ENCODE measurements at regions not wholly inside any gene's neighbourhood (a gene's known extent, or its start where the extent isn't known, plus 50 kb on each side); places are given as distances from the start of the nearest gene placed in this dataset.
"Not testable (repeated sequence)": the region's sequence is repeated elsewhere in the genome, so short reads cannot be mapped to it uniquely, and the experiment has no call there.

DNA sequence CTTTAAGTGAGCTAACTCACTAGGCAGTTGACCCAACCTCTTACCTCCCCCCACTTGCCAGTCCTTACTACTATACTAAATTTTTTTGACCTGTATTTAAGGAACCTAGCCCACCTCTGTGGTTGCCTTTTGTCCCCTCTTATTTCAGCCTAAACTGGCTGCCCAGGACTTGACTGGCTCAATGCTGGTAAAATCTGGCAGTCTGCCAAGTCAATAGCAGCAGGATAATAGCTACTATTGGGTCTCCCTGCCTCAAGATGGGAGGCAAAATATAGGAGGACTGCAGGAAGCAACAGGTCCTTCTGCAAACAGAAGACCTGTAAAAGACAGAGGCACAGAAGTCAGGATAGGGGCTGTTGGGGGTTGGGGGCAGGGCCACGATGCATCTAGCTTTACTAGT is 144.2 kb upstream of the POGK start:
- no peak for DNase-seq

DNA sequence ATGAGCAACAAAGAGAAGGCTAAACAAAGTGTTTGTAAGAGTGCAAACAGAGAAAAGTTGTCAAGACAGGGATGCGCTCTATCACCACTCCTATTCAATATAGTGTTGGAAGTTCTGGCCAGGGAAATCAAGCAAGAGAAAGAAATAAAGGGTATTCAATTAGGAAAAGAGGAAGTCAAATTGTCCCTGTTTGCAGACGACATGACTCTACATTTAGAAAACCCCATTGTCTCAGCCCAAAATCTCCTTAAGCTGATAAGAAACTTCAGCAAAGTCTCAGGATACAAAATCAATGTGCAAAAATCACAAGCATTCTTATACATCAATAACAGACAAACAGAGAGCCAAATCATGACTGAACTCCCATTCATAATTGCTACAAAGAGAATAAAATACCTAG is 143.4 kb upstream of the POGK start:
- not testable (repeated sequence) for DNase-seq

DNA sequence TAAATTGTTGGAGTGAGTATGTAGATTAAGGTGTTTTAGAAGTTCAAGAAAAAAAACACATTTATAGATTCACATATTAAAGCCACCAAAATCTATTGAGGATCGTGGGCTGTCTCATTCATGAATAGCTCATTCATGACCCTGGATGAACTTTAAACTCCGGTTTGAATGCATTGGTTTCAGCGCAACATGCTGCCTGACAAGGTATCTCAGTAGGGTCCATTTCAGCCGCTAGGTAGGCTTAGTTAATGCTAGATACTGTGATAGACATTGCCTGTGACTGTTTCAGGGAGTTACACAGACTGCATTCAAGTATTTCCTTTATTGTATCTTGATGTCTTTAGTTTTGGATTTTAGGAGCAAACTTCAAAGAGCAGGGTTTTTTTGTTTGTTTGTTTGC is 140.5 kb upstream of the POGK start:
- DNase-seq: no peak

GRCh38 chr1:166699613-166700012 is 139.7 kb upstream of the POGK start:
- DNase-seq: no peak

- DNase-seq: no peak
Observed at GRCh38 chr1:166700696-166701095, 138.6 kb upstream of the POGK start.

- no peak for DNase-seq
Observed at GRCh38 chr1:166701603-166702100, 137.6 kb upstream of the POGK start.

- DNase-seq: no peak
Observed at GRCh38 chr1:166703141-166703540, 136.1 kb upstream of the POGK start.

- DNase-seq: no peak
Observed at GRCh38 chr1:166703726-166704462, 135.4 kb upstream of the POGK start.

DNA sequence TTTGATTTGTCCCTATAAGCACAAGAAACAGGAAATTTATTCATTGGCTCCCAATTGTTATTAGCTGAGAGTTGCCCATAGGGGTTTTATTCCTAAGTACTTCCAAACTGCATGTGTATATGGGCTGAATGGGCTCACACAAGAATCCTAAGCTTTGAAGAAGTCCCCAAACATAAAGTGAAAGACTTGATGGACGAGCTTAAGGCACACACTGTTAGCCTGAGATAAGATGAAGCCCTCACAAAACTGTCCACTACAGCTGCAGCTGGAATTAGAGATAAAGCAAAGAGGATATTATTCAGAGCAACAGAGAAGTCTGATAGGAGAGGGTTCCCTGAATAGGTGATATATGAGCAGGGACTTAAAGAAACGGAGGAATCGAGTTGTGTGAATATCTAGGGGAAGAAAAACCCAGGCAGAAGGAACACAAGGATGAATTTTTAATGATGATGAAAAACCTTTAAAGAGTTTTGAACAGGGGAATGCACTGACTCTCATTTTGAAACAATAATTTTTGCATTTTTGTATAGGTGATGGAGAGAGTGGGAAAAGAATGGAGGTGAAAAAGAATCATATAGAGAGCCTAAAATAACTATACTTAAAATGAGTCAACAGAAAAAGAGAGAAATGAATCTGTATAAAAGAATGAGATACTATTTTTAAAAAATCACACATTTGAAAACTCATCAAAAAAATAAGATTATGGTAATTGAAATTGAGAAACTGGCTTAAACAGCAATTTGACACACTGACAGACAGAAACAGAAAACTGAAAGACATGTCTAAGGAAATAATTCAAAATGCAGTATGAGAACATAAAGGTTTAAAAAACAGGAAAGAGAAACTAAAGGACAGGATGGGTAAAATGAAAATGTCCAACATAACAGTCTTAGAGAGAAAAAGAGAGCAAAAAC is 133.6 kb upstream of the POGK start:
- DNase-seq: no peak

GRCh38 chr1:166716620-166717019 is 122.7 kb upstream of the POGK start:
- no peak for DNase-seq

DNA sequence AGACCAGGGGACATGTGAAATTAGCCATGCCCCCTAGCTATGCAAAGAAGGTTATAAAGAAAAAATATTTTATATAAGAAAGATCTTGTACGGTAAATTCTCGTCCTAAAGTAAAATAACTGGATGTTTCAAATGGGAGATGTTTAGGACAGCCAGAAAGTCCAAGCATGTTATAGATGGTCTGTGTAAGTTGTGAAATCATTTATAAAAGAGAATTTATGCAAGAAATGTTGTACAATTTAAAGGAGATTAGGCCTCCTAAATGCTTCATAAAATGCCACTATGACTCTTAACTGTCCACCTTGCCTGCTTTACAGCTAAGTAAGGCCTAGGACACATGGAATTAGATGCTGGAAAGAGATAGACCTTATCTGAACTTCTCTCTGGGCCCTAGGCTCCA is 118.1 kb upstream of the POGK start:
- no peak for DNase-seq

DNA sequence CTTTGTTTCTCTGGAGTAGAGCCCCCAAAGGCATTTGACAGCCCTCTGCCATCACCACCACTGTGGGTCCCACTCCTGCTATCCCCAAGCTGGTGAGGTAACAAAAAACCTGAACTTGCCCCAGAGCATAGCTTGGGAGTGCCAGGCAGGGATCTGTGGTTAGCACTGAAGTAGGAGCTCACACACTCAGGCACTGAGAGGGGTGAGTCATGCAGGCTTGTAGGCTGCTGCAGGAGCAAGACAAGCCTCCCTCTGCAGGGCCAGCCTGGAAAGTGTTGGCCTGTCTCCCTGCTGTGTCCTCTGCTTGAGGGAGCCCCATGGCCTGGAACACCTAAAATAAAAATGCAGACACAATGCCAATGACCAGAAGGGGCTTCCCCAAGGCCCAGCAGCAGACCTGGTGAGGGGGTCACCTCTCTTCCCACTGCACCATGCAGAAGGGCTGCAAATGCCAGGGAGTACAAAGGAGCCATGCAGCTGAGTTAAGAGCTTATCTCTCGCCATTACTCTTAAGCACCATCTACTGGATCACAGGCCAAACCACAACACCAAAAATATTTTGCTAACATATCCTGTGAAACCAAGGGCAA is 108.9 kb upstream of the POGK start:
- no peak for DNase-seq

DNA sequence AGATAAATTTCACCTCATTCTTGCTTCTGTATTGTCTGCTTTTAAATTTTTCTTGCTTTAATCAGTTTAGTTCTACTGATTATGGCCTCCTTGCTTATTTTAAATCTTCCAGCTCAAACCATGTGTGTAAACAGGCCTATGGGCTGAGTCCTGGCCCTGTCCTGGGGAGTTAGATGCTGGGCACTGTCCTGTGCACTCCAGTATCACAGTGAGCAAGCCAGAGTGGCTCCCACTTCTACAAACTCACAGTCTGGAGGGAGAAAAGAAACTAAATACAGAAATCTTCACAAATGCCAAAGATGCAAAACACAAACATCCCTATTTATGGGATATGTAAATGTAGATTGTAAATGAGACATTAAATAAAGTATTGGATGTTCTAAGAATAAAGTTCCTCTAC is 101.1 kb upstream of the POGK start:
- no peak for DNase-seq

GRCh38 chr1:166738873-166739272 is 100.4 kb upstream of the POGK start:
- DNase-seq: no peak

- no peak for DNase-seq
Observed at GRCh38 chr1:166740668-166741276, 98.5 kb upstream of the POGK start.

GRCh38 chr1:166763318-166763717 is 76.0 kb upstream of the POGK start:
- DNase-seq: no peak

GRCh38 chr1:166766942-166767341 is 72.3 kb upstream of the POGK start:
- no peak for DNase-seq

- not testable (repeated sequence) for DNase-seq
Observed at GRCh38 chr1:166784646-166785045, 54.6 kb upstream of the POGK start.

GRCh38 chr1:166785987-166786386 is 53.3 kb upstream of the POGK start:
- no peak for DNase-seq

DNA sequence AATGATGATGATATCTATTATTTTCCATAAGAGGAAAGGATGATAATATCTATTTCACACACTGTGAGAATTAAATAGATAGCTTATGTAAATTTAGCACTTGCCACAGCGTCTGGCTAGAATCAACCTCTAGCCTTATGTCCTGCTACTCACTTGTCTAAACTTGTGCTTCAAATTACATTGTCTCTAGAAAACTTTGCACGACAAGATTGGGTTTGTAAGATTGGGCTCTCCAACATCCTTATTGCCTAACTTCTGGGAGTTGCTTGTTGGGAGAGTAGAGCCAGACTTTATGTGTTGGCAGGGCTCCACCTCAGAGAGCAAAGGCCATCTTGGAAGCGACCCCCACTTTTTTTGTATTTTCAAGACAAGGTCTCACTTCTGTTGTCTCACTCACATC is 50.0 kb upstream of the POGK start:
- DNase-seq: no peak
